Gastroesophageal sphincter (tissue), 4 donors: ENCODE measurements at regions not wholly inside any gene's neighbourhood (a gene's known extent, or its start where the extent isn't known, plus 50 kb on each side); places are given as distances from the start of the nearest gene placed in this dataset.

Experiments
- ATAC-seq: fragments of 150-250 bp; one replicate; pipeline ENCODE4 v1.9.1; 2016; ENCODE audit warnings: mild to moderate bottlenecking, moderate library complexity
- H3K27ac ChIP-seq, 4 donors: fragments of 200-600 bp; sonication (generic) in 3 of 4; 1 replicate in 3 of 4; 2 replicates in 1 of 4; pipeline ENCODE4 v1.5.1; 2016 to 2019
- H3K27me3 ChIP-seq: fragments of 200-600 bp; sonication (generic); one replicate; pipeline ENCODE4 v1.5.1; 2019
- H3K36me3 ChIP-seq, 2 donors: fragments of 200-600 bp; sonication (generic); one replicate each; pipeline ENCODE4 v1.5.1; 2019; ENCODE audit warnings: control low read depth in 1 of 2
- H3K4me1 ChIP-seq, 3 donors: fragments of 200-600 bp; sonication (generic); 1 replicate in 2 of 3; 2 replicates in 1 of 3; pipeline ENCODE4 v1.5.1; 2016 to 2019; ENCODE audit warnings: control low read depth in 2 of 3
- H3K4me3 ChIP-seq, 2 donors: fragments of 200-600 bp; sonication (generic); one replicate each; pipeline ENCODE4 v1.5.1; 2019; ENCODE audit warnings: mild to moderate bottlenecking in 1 of 2, moderate library complexity in 1 of 2
- H3K9me3 ChIP-seq, 3 donors: fragments of 200-600 bp; sonication (generic); one replicate each; pipeline ENCODE4 v1.5.1; 2017 to 2019; ENCODE audit warnings: control low read depth in 2 of 3
- CTCF ChIP-seq, 4 experiments: fragments of 200-600 bp in 2 of 4; fragments of 450-650 bp in 2 of 4; sonication (generic) in 1 of 4; IDR thresholded peaks; one replicate each; pipeline ENCODE4 v1.5.1; 2017 to 2019; ENCODE audit warnings: antibody characterized with exemption in 4 of 4, mild to moderate bottlenecking in 2 of 4, moderate library complexity in 2 of 4
- EP300 ChIP-seq: sonication (generic); formaldehyde crosslinking; IDR thresholded peaks from one replicate; pipeline ENCODE4 v1.6.1; 2017; ENCODE audit warnings: antibody characterized with exemption, mild to moderate bottlenecking
- POLR2A ChIP-seq, 2 donors: fragments of 450-650 bp; IDR thresholded peaks; one replicate each; pipeline ENCODE4 v1.6.1; 2017; ENCODE audit warnings: antibody characterized with exemption in 2 of 2, mild to moderate bottlenecking in 2 of 2, moderate library complexity in 1 of 2
- POLR2AphosphoS5 ChIP-seq: sonication (generic); formaldehyde crosslinking; IDR thresholded peaks from one replicate; pipeline ENCODE4 v1.6.1; 2017; ENCODE audit warnings: antibody characterized with exemption
- WGBS, 2 donors: methylation state at CpG; one replicate each; pipeline ENCODE4 v1.1.5; 2018; ENCODE audit warnings: low coverage in 1 of 2; 5-methylcytosine and 5-hydroxymethylcytosine counted together

- Histone ChIP-seq H3K4me3 (no peak overlapping the region), H3K27ac (no peak overlapping the region), H3K9me3 (no peaks in the 10 kb centered on the region), H3K27me3 (no peaks in the 10 kb centered on the region), H3K4me1 (no peaks in the 10 kb centered on the region), H3K36me3 (no peaks in the 10 kb centered on the region)
- no peak for ATAC-seq
- 88 to 97% methylated on average over 3 of the region's 3 CpGs for WGBS, 2 donors
- TF ChIP-seq POLR2AphosphoS5: no peak
- no peak for TF ChIP-seq EP300
- TF ChIP-seq POLR2A (IDR thresholded peaks at IDR 0.05): no peak
- TF ChIP-seq CTCF (IDR thresholded peaks at IDR 0.05): no peak
Observed at GRCh38 chr4:100278567-100278966, 88.3 kb upstream of the DDIT4L start.

- WGBS, 2 donors: 92 to 96% methylated on average over 2 of the region's 2 CpGs
Observed at GRCh38 chr4:100269446-100269845, 79.2 kb upstream of the DDIT4L start.

GRCh38 chr4:100268789-100269188 is 78.5 kb upstream of the DDIT4L start:
- no peaks in the 10 kb centered on the region for H3K36me3 ChIP-seq
- no peak for ATAC-seq
- H3K27me3 ChIP-seq: no peaks in the 10 kb centered on the region
- no peak overlapping the region for H3K27ac ChIP-seq
- WGBS, 2 donors: 88 to 97% methylated on average over 2 of the region's 2 CpGs
- peaks cover 0 to 9% (median 0%) of the 10 kb centered on the region in 3 donors for H3K9me3 ChIP-seq
- TF ChIP-seq POLR2A (IDR thresholded peaks at IDR 0.05) (no peak), EP300 (no peak), CTCF (IDR thresholded peaks at IDR 0.05) (no peak), POLR2AphosphoS5 (no peak)
- H3K4me3 ChIP-seq: no peak overlapping the region
- no peaks in the 10 kb centered on the region for H3K4me1 ChIP-seq

More at GRCh38 chr4:100269446-100269845, 79.2 kb upstream of the DDIT4L start:
- Histone ChIP-seq H3K4me1 (no peaks in the 10 kb centered on the region), H3K4me3 (no peak overlapping the region), H3K27ac (no peak overlapping the region), H3K36me3 (no peaks in the 10 kb centered on the region), H3K9me3 (peaks cover 0 to 5% (median 0%) of the 10 kb centered on the region in 3 donors), H3K27me3 (no peaks in the 10 kb centered on the region)
- no peak for TF ChIP-seq CTCF (IDR thresholded peaks at IDR 0.05)
- TF ChIP-seq POLR2AphosphoS5: no peak
- no peak for TF ChIP-seq POLR2A (IDR thresholded peaks at IDR 0.05)
- no peak for TF ChIP-seq EP300
- ATAC-seq: no peak

- ATAC-seq: no peak
- TF ChIP-seq EP300 (no peak), POLR2AphosphoS5 (no peak), POLR2A (IDR thresholded peaks at IDR 0.05) (no peak), CTCF (IDR thresholded peaks at IDR 0.05) (no peak)
- 55 to 83% methylated on average over 2 of the region's 2 CpGs for WGBS, 2 donors
- Histone ChIP-seq H3K4me1 (no peaks in the 10 kb centered on the region), H3K27ac (no peak overlapping the region), H3K36me3 (no peaks in the 10 kb centered on the region), H3K27me3 (no peaks in the 10 kb centered on the region), H3K4me3 (no peak overlapping the region), H3K9me3 (peaks cover 0 to 6% (median 0%) of the 10 kb centered on the region in 3 donors)
Observed at GRCh38 chr4:100261346-100261745, 71.1 kb upstream of the DDIT4L start.

GRCh38 chr4:100258675-100259074 is 68.4 kb upstream of the DDIT4L start:
- no peak for TF ChIP-seq EP300
- no peaks in the 10 kb centered on the region for H3K27me3 ChIP-seq
- H3K4me1 ChIP-seq: no peaks in the 10 kb centered on the region
- H3K9me3 ChIP-seq: peaks cover 0 to 2% (median 0%) of the 10 kb centered on the region in 3 donors
- no peak overlapping the region for H3K4me3 ChIP-seq
- H3K36me3 ChIP-seq: no peaks in the 10 kb centered on the region
- no peak for ATAC-seq
- no peak overlapping the region for H3K27ac ChIP-seq
- WGBS, 2 donors: 91 to 96% methylated on average over 2 of the region's 2 CpGs
